ENCODE measurements at regions not wholly inside any gene's neighbourhood (a gene's known extent, or its start where the extent isn't known, plus 50 kb on each side); places are given as distances from the start of the nearest gene placed in this dataset.

DNA sequence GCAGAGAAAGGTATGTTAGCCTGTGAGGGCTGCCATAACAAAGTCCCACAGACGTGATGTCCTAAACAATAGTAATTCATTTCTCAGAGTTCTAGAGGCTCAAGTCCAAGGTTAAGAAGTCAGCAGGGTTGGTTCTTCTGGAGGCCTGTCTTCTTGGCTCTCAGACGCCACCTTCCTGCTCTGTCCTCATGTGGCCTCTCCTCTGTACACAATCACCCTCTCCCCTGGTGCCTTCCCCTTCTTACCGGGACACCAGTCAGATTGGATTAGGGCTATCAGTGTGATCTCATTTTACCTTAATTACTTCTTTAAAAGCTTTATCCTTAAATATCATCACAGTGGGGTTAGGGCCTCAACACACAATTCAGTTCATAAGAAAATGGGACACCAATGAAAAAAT lies 860.5 kb downstream of the RNF144A start:
- WGBS (ENCODE audit: insufficient coverage, low lambda C conversion rate): no CpG with 5 or more reads among the region's 3 CpGs
- no peak for DNase-seq
- peaks cover 6% of the 10 kb centered on the region for H3K4me1 ChIP-seq (ENCODE audit: control insufficient read depth, insufficient read depth, low read length)
- H3K4me3 ChIP-seq (ENCODE audit: low read length): no peak overlapping the region
- H3K36me3 ChIP-seq (ENCODE audit: control insufficient read depth, insufficient read depth, low read length): no peaks in the 10 kb centered on the region
- no peaks in the 10 kb centered on the region for H3K9me3 ChIP-seq (ENCODE audit: control insufficient read depth, low read depth, low read length)
- no peaks in the 10 kb centered on the region for H3K27me3 ChIP-seq (ENCODE audit: control insufficient read depth, insufficient read depth, low read length)
- H3K27ac ChIP-seq (ENCODE audit: low read length): no peak overlapping the region

DNA sequence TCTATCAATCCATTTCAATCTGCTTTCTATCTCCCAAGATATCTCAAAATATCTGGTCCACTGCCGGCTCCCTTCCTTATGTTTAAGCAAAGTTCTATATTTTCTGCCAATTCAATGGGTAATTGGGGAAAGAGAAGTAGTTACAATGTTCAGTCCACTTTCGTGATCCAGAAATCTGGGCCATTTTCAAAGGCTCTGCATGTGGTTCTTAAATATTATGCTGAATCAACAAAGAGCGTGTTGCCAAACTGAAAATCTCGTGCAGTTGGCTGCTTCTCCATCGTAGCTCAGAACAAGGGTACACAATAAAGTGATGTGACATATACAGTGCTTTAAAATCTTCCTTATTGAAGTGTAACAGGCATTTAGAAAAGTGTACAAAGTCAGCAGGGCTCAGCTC lies 863.1 kb downstream of the RNF144A start:
- 95% methylated on average over 4 of the region's 5 CpGs for WGBS (ENCODE audit: insufficient coverage, low lambda C conversion rate)
- DNase-seq: no peak
- no peaks in the 10 kb centered on the region for H3K9me3 ChIP-seq (ENCODE audit: control insufficient read depth, low read depth, low read length)
- H3K4me3 ChIP-seq (ENCODE audit: low read length): no peak overlapping the region
- H3K36me3 ChIP-seq (ENCODE audit: control insufficient read depth, insufficient read depth, low read length): no peaks in the 10 kb centered on the region
- H3K27ac ChIP-seq (ENCODE audit: low read length): no peak overlapping the region
- no peaks in the 10 kb centered on the region for H3K27me3 ChIP-seq (ENCODE audit: control insufficient read depth, insufficient read depth, low read length)
- H3K4me1 ChIP-seq (ENCODE audit: control insufficient read depth, insufficient read depth, low read length): no peaks in the 10 kb centered on the region

DNA sequence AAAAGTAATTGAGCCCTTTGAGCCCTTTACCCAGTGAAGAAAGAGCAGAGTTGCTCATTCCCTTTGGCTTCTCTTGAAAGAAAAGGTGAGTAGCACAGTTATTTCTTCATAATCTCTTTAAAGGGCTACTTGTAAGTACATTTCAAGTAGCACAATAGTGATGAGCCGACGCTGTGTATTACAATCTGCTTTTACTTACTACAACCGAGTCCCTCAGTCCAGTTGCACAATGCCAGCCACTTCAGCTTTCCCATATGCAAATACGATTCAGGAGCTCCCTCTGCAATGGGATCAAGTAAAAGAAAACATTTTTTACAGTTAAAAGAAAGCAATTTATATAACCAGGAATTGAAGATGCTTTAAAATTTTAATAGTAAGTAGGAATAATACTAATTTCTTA lies 868.5 kb downstream of the RNF144A start:
- DNase-seq: no peak
- Histone ChIP-seq H3K36me3 (ENCODE audit: control insufficient read depth, insufficient read depth, low read length) (no peaks in the 10 kb centered on the region), H3K9me3 (ENCODE audit: control insufficient read depth, low read depth, low read length) (no peaks in the 10 kb centered on the region), H3K4me3 (ENCODE audit: low read length) (no peak overlapping the region), H3K27ac (ENCODE audit: low read length) (no peak overlapping the region), H3K4me1 (ENCODE audit: control insufficient read depth, insufficient read depth, low read length) (no peaks in the 10 kb centered on the region), H3K27me3 (ENCODE audit: control insufficient read depth, insufficient read depth, low read length) (no peaks in the 10 kb centered on the region)
- no CpG with 5 or more reads among the region's 4 CpGs for WGBS (ENCODE audit: insufficient coverage, low lambda C conversion rate)

DNA sequence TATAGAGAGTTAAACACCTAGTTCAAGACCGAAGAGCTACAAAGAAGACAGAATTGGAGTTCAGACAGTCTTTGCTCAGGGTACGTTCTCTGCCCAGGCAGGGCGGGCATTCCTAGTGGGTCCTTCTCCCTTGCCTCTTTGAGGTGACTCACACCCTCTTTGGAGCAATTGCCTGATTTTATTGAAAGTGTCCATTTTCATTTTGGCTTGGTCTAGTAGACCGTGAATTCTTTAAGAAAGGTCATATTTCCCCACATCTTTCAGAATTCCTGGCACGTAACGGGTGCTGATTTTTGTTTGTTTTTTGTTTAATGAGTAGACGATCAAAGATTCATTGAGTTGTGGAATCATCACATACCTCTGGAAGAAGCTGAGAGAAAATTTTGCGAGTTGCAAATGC lies 871.5 kb downstream of the RNF144A start:
- DNase-seq: no peak
- no peak overlapping the region for H3K27ac ChIP-seq (ENCODE audit: low read length)
- no peaks in the 10 kb centered on the region for H3K36me3 ChIP-seq (ENCODE audit: control insufficient read depth, insufficient read depth, low read length)
- no peak overlapping the region for H3K4me3 ChIP-seq (ENCODE audit: low read length)
- H3K9me3 ChIP-seq (ENCODE audit: control insufficient read depth, low read depth, low read length): no peaks in the 10 kb centered on the region
- no peaks in the 10 kb centered on the region for H3K4me1 ChIP-seq (ENCODE audit: control insufficient read depth, insufficient read depth, low read length)
- H3K27me3 ChIP-seq (ENCODE audit: control insufficient read depth, insufficient read depth, low read length): no peaks in the 10 kb centered on the region
- 85% methylated on average over 3 of the region's 8 CpGs for WGBS (ENCODE audit: insufficient coverage, low lambda C conversion rate)

DNA sequence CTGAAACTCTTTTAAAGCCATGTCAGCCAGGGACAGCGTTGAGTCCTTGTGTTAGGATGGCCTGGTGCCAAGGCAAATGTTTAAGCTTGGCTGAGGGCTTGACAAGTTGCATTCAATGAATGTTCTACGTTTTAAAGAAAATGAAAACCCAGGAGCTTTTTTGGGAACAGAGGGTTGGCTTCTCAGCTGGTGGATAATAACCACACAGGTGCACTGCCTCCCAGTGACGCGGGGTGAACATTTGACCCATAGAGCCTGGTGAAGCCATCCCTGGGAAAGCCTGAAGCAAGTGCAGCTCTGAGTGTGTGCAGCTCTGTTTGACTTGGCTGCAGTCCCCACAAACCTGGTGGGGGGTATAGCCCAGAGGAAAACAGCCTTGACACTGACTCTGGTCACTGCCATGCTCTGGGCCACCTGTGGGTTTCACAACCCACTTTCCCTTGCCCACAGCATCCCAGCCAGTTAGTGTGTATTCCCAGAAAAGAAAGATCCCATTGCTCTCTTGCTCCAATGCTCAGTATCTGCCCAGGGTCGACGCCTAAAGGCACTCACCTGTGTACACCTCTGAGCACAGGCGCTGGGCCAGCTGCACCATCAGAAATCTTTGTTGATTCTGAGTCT lies 874.9 kb downstream of the RNF144A start:
- Histone ChIP-seq H3K4me1 (ENCODE audit: control insufficient read depth, insufficient read depth, low read length) (no peaks in the 10 kb centered on the region), H3K9me3 (ENCODE audit: control insufficient read depth, low read depth, low read length) (no peaks in the 10 kb centered on the region), H3K27ac (ENCODE audit: low read length) (no peak overlapping the region), H3K36me3 (ENCODE audit: control insufficient read depth, insufficient read depth, low read length) (no peaks in the 10 kb centered on the region), H3K4me3 (ENCODE audit: low read length) (no peak overlapping the region), H3K27me3 (ENCODE audit: control insufficient read depth, insufficient read depth, low read length) (no peaks in the 10 kb centered on the region)
- WGBS (ENCODE audit: insufficient coverage, low lambda C conversion rate): no CpG with 5 or more reads among the region's 7 CpGs
- DNase-seq: no peak

DNA sequence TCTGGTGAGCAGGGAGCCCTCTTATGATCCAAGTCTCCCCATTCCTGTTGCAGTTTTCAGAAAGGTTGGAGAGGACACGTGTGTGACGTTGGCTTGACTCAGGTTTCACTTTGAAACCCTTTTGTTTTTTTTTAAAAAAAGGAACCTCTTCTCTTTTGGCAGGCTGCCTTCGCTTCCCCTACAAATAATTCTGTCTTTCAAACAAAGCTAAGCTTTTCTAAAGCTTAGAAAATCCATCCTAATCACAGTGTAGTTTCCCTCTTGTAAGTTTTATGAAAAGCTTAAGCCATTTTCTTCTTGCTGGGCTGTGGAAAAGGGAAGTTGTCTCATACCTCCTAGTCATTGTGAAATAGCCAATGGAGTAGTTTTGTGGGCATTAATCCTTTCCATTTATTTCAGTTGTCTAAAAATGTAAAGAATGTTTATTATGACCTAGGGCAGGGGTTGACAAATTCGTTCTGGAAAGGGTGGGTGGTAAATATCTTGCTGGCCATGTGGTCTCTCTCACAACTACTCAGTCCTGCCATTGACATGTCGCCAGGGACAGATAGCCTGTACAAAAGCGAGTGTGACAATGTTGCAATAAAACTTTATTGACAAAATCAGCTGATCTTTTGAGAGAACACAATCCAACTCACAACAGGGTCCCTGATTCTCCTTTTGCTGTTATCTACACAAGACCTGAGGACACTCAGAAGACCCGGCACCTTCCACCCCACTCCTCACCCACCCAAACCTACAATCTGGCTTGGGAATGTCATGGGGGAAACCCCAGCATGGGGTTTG lies 878.8 kb downstream of the RNF144A start:
- Histone ChIP-seq H3K9me3 (ENCODE audit: control insufficient read depth, low read depth, low read length) (peaks cover under 1% of the 10 kb centered on the region), H3K27me3 (ENCODE audit: control insufficient read depth, insufficient read depth, low read length) (no peaks in the 10 kb centered on the region), H3K4me3 (ENCODE audit: low read length) (no peak overlapping the region), H3K36me3 (ENCODE audit: control insufficient read depth, insufficient read depth, low read length) (no peaks in the 10 kb centered on the region), H3K27ac (ENCODE audit: low read length) (no peak overlapping the region), H3K4me1 (ENCODE audit: control insufficient read depth, insufficient read depth, low read length) (no peaks in the 10 kb centered on the region)
- WGBS (ENCODE audit: insufficient coverage, low lambda C conversion rate): 72% methylated on average over 2 of the region's 7 CpGs
- no peak for DNase-seq

DNA sequence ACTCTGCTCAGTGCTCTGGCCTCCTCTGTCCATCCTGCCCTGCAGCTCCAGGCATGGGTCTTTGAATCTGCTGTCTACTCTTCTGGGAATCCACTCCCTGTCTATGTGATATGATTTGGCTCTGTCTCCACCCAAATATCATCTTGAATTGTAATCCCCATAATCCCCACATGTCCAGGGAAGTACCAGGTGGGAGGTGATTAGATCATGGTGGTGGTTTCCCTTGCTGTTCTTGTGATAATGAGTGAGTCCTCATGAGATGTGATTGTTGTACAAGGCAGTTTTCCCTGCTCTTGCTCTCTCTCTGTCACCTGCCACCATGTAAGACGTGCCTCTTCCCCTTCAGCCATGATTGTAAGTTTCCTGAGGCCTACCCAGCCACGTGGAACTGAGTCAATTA lies 881.8 kb upstream of the ID2 start:
- no peaks in the 10 kb centered on the region for H3K36me3 ChIP-seq (ENCODE audit: control insufficient read depth, insufficient read depth, low read length)
- WGBS (ENCODE audit: insufficient coverage, low lambda C conversion rate): no CpG with 5 or more reads among the region's 2 CpGs
- no peaks in the 10 kb centered on the region for H3K27me3 ChIP-seq (ENCODE audit: control insufficient read depth, insufficient read depth, low read length)
- peaks cover 7% of the 10 kb centered on the region for H3K9me3 ChIP-seq (ENCODE audit: control insufficient read depth, low read depth, low read length)
- no peak overlapping the region for H3K27ac ChIP-seq (ENCODE audit: low read length)
- no peak for DNase-seq
- H3K4me1 ChIP-seq (ENCODE audit: control insufficient read depth, insufficient read depth, low read length): no peaks in the 10 kb centered on the region
- H3K4me3 ChIP-seq (ENCODE audit: low read length): no peak overlapping the region

DNA sequence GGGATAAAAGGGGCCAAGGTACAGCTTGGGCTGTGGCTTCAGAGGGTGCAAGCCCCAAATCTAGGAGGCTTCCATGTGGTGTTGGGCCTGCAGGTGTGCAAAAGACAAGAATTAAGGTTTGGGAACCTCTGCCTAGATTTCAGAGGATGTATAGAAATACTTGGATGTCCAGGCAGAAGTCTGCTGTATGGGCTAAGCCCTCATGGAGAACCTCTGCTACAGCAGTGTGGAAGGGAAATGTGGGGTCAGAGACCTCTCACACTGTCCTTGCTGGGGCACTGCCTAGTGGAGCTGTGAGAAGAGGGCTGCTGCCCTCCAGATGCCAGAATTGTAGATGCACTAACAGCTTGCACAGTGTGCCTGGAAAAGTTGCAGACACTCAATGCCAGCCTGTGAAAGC lies 880.6 kb upstream of the ID2 start:
- Histone ChIP-seq H3K36me3 (ENCODE audit: control insufficient read depth, insufficient read depth, low read length) (no peaks in the 10 kb centered on the region), H3K9me3 (ENCODE audit: control insufficient read depth, low read depth, low read length) (peaks cover 7% of the 10 kb centered on the region), H3K27me3 (ENCODE audit: control insufficient read depth, insufficient read depth, low read length) (no peaks in the 10 kb centered on the region), H3K4me3 (ENCODE audit: low read length) (no peak overlapping the region), H3K4me1 (ENCODE audit: control insufficient read depth, insufficient read depth, low read length) (no peaks in the 10 kb centered on the region), H3K27ac (ENCODE audit: low read length) (no peak overlapping the region)
- no peak for DNase-seq

DNA sequence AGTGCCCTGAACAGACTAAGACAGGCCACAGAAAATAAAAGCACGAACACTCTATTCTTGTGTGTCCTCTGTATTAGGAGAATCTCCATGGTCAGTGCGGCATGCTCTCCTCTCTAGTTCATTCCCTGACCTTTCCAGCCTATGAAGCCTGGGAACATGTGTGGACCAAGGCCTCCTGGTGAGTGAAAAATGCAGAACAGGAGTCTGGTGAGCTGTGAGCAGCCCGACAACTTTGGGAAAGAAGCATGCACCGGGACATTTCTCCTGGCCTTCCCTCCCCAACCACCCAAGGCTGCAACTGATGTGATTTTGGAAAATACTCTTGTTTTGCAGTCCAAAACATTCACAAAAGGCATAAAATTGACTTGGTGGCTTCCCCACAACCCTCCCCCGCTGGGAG lies 878.3 kb upstream of the ID2 start:
- peaks cover 9% of the 10 kb centered on the region for H3K9me3 ChIP-seq (ENCODE audit: control insufficient read depth, low read depth, low read length)
- H3K36me3 ChIP-seq (ENCODE audit: control insufficient read depth, insufficient read depth, low read length): no peaks in the 10 kb centered on the region
- no peak overlapping the region for H3K4me3 ChIP-seq (ENCODE audit: low read length)
- DNase-seq: no peak
- no CpG with 5 or more reads among the region's 5 CpGs for WGBS (ENCODE audit: insufficient coverage, low lambda C conversion rate)
- H3K27ac ChIP-seq (ENCODE audit: low read length): no peak overlapping the region
- no peaks in the 10 kb centered on the region for H3K4me1 ChIP-seq (ENCODE audit: control insufficient read depth, insufficient read depth, low read length)
- no peaks in the 10 kb centered on the region for H3K27me3 ChIP-seq (ENCODE audit: control insufficient read depth, insufficient read depth, low read length)

DNA sequence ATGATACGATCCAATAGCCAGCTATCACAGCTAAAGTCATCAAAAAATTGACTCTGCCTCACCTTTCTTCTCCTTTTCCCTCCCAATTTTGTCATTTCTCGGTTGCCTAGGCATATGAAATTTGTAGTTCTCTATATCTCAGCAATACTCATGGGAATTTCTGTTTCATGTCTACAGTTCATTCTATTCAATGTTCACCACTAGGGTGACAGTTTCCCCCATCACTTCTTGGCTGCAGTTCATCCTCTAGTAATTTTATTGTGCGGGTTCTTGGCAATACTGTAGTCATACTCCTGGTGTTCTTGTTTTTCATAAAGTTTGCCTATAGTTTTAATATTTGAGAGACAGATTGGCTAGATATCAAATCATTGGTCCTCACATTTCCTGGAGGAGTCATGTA lies 872.2 kb upstream of the ID2 start:
- Histone ChIP-seq H3K4me3 (ENCODE audit: low read length) (no peak overlapping the region), H3K4me1 (ENCODE audit: control insufficient read depth, insufficient read depth, low read length) (no peaks in the 10 kb centered on the region), H3K27me3 (ENCODE audit: control insufficient read depth, insufficient read depth, low read length) (no peaks in the 10 kb centered on the region), H3K9me3 (ENCODE audit: control insufficient read depth, low read depth, low read length) (peaks cover 3% of the 10 kb centered on the region), H3K36me3 (ENCODE audit: control insufficient read depth, insufficient read depth, low read length) (no peaks in the 10 kb centered on the region), H3K27ac (ENCODE audit: low read length) (no peak overlapping the region)
- WGBS (ENCODE audit: insufficient coverage, low lambda C conversion rate): 100% methylated on average over 2 of the region's 3 CpGs
- no peak for DNase-seq

DNA sequence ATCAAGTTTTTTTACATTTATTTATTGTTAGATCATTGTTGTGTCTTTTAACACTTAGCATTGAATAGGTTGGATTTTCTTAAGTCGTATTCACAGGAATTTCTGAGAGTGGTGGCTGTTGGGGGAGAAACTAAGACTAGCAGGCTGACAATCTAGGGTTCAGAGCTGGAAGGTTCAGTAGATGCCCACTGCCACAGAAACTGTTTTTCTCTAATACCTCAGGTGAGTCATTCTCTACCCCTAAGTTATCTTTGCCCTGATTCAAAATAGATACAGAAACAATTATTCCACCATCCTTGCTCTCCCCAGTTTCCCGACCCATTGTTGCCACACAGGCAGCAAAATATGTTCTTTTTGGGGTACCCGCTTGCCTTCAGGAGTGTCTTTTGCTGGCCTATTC lies 870.8 kb upstream of the ID2 start:
- Histone ChIP-seq H3K9me3 (ENCODE audit: control insufficient read depth, low read depth, low read length) (peaks cover 3% of the 10 kb centered on the region), H3K4me3 (ENCODE audit: low read length) (no peak overlapping the region), H3K27ac (ENCODE audit: low read length) (no peak overlapping the region), H3K4me1 (ENCODE audit: control insufficient read depth, insufficient read depth, low read length) (no peaks in the 10 kb centered on the region), H3K36me3 (ENCODE audit: control insufficient read depth, insufficient read depth, low read length) (no peaks in the 10 kb centered on the region), H3K27me3 (ENCODE audit: control insufficient read depth, insufficient read depth, low read length) (no peaks in the 10 kb centered on the region)
- WGBS (ENCODE audit: insufficient coverage, low lambda C conversion rate): 100% methylated on average over 2 of the region's 3 CpGs
- no peak for DNase-seq
